H9 (cell line): ENCODE measurements at regions not wholly inside any gene's neighbourhood (a gene's known extent, or its start where the extent isn't known, plus 50 kb on each side); places are given as distances from the start of the nearest gene placed in this dataset.

Experiments used
- DNase-seq: peaks from one replicate; pipeline ENCODE4 v3.0.0-alpha.2; 2017
- H2AFZ ChIP-seq: one replicate; pipeline ENCODE4 v1.6.1; 2013; ENCODE audit warnings: mild to moderate bottlenecking, low read length, control low read depth, moderate library complexity
- H2AK5ac ChIP-seq: 2 replicates; pipeline ENCODE4 v1.6.1; 2013; ENCODE audit warnings: low read length, control low read depth, mixed read lengths; ENCODE audit not compliant: insufficient read length
- H2BK120ac ChIP-seq: one replicate; pipeline ENCODE4 v1.6.1; 2013; ENCODE audit warnings: low read depth, mild to moderate bottlenecking, low read length, control low read depth, inconsistent platforms; ENCODE audit not compliant: poor library complexity, severe bottlenecking
- H2BK12ac ChIP-seq: 2 replicates; pipeline ENCODE4 v1.6.1; 2013; ENCODE audit warnings: low read length, control low read depth, mixed read lengths, low read depth; ENCODE audit not compliant: insufficient read length
- H2BK15ac ChIP-seq: 2 replicates; pipeline ENCODE4 v1.6.1; 2013; ENCODE audit warnings: low read depth, low read length, control low read depth
- H2BK20ac ChIP-seq: one replicate; pipeline ENCODE4 v1.6.1; 2013; ENCODE audit warnings: low read depth, mild to moderate bottlenecking, low read length, control low read depth, inconsistent platforms; ENCODE audit not compliant: poor library complexity, severe bottlenecking
- H2BK5ac ChIP-seq: 2 replicates; pipeline ENCODE4 v1.6.1; 2013; ENCODE audit warnings: low read length, control low read depth, mixed read lengths; ENCODE audit not compliant: insufficient read length
- H3K14ac ChIP-seq: 2 replicates; pipeline ENCODE4 v1.6.1; 2013; ENCODE audit warnings: low read length, control low read depth; ENCODE audit not compliant: insufficient read depth
- H3K18ac ChIP-seq: 2 replicates; pipeline ENCODE4 v1.6.1; 2013; ENCODE audit warnings: low read depth, mild to moderate bottlenecking, mixed read lengths, low read length, control low read depth; ENCODE audit not compliant: insufficient read length
- H3K23ac ChIP-seq: 2 replicates; pipeline ENCODE4 v1.6.1; 2013; ENCODE audit warnings: low read length, control low read depth, mixed read lengths, low read depth; ENCODE audit not compliant: insufficient read length
- H3K23me2 ChIP-seq: 2 replicates; pipeline ENCODE4 v1.6.1; 2013; ENCODE audit warnings: low read depth, mild to moderate bottlenecking, mixed read lengths, low read length, control low read depth; ENCODE audit not compliant: insufficient read length, poor library complexity, severe bottlenecking
- H3K27ac ChIP-seq: 2 replicates; pipeline ENCODE4 v1.5.1; 2013; ENCODE audit warnings: low read length, control low read depth, mixed read lengths, low read depth; ENCODE audit not compliant: insufficient read length
- H3K27me3 ChIP-seq: 2 replicates; pipeline ENCODE4 v1.6.1; 2013; ENCODE audit warnings: low read length, control low read depth, inconsistent platforms; ENCODE audit not compliant: insufficient read depth
- H3K4ac ChIP-seq: 2 replicates; pipeline ENCODE4 v1.6.1; 2013; ENCODE audit warnings: low read depth, mild to moderate bottlenecking, control low read depth, inconsistent platforms, low read length, moderate library complexity
- H3K4me1 ChIP-seq: 2 replicates; pipeline ENCODE4 v1.6.1; 2013; ENCODE audit warnings: low read length, control low read depth, inconsistent platforms; ENCODE audit not compliant: insufficient read depth
- H3K4me2 ChIP-seq: 2 replicates; pipeline ENCODE4 v1.6.1; 2013; ENCODE audit warnings: low read length, control low read depth, mixed read lengths; ENCODE audit not compliant: insufficient read length, insufficient read depth
- H3K56ac ChIP-seq: 2 replicates; pipeline ENCODE4 v1.6.1; 2013; ENCODE audit warnings: low read depth, mild to moderate bottlenecking, mixed read lengths, low read length, control low read depth; ENCODE audit not compliant: insufficient read length
- H3K79me1 ChIP-seq: 2 replicates; pipeline ENCODE4 v1.6.1; 2013; ENCODE audit warnings: low read depth, mild to moderate bottlenecking, moderate library complexity, low read length, control low read depth, inconsistent platforms; ENCODE audit not compliant: insufficient read depth, poor library complexity, severe bottlenecking
- H3K79me2 ChIP-seq: 2 replicates; pipeline ENCODE4 v1.6.1; 2013; ENCODE audit warnings: low read length, control low read depth, inconsistent platforms; ENCODE audit not compliant: insufficient read depth
- H3K9ac ChIP-seq: 2 replicates; pipeline ENCODE4 v1.6.1; 2013; ENCODE audit warnings: low read length, control low read depth, mixed read lengths; ENCODE audit not compliant: insufficient read length; ENCODE audit errors: extremely low read depth
- H3K9me3 ChIP-seq: one replicate; pipeline ENCODE4 v1.6.1; 2013; ENCODE audit warnings: low read depth, low read length, inconsistent platforms; ENCODE audit not compliant: control insufficient read depth
- H3T11ph ChIP-seq: one replicate; pipeline ENCODE4 v1.6.1; 2013; ENCODE audit warnings: mild to moderate bottlenecking, low read length, control low read depth, inconsistent platforms
- H4K20me1 ChIP-seq: one replicate; pipeline ENCODE4 v1.6.1; 2013; ENCODE audit not compliant: control insufficient read depth, insufficient read length, insufficient read depth
- H4K5ac ChIP-seq: 2 replicates; pipeline ENCODE4 v1.6.1; 2013; ENCODE audit warnings: low read depth, mild to moderate bottlenecking, mixed read lengths, low read length, control low read depth; ENCODE audit not compliant: insufficient read length
- H4K8ac ChIP-seq: replicated peaks from 2 replicates; pipeline ENCODE4 v1.6.1; 2013; ENCODE audit warnings: low read length, control low read depth, mixed read lengths, low read depth; ENCODE audit not compliant: insufficient read length
- H4K91ac ChIP-seq: 2 replicates; pipeline ENCODE4 v1.6.1; 2013; ENCODE audit warnings: low read depth, mild to moderate bottlenecking, moderate library complexity, mixed read lengths, low read length, control low read depth; ENCODE audit not compliant: insufficient read length
- H3K27ac Mint-ChIP-seq, 3 experiments: 2 replicates in 2 of 3; 3 replicates in 1 of 3; pipeline ENCODE4 v1.8.0; 2020 to 2021; ENCODE audit warnings: mixed read lengths in 3 of 3, mild to moderate bottlenecking in 1 of 3, moderate library complexity in 1 of 3
- H3K27me3 Mint-ChIP-seq: 2 replicates; pipeline ENCODE4 v1.8.0; 2021; ENCODE audit warnings: low read depth, mild to moderate bottlenecking, moderate library complexity, mixed read lengths
- H3K36me3 Mint-ChIP-seq, 3 experiments: 2 replicates in 2 of 3; 3 replicates in 1 of 3; pipeline ENCODE4 v1.8.0; 2020 to 2021; ENCODE audit warnings: low read depth in 3 of 3, mixed read lengths in 3 of 3; ENCODE audit not compliant: insufficient read depth in 1 of 3
- H3K4me1 Mint-ChIP-seq, 2 experiments: 2 replicates each; pipeline ENCODE4 v1.8.0; 2020; ENCODE audit warnings: mixed read lengths in 2 of 2
- H3K4me3 Mint-ChIP-seq, 2 experiments: 2 replicates in 1 of 2; 3 replicates in 1 of 2; pipeline ENCODE4 v1.8.0; 2020 to 2021; ENCODE audit warnings: mild to moderate bottlenecking in 2 of 2, mixed read lengths in 2 of 2, moderate library complexity in 1 of 2
- H3K9me3 Mint-ChIP-seq, 2 experiments: 2 replicates in 1 of 2; 3 replicates in 1 of 2; pipeline ENCODE4 v1.8.0; 2020; ENCODE audit warnings: mild to moderate bottlenecking in 2 of 2, mixed read lengths in 2 of 2, moderate library complexity in 1 of 2
- CTCF ChIP-seq: fragments of 200-600 bp; sonication (generic); conservative IDR thresholded peaks from 3 replicates; pipeline ENCODE4 v1.8.0; 2021; ENCODE audit warnings: antibody characterized with exemption, mild to moderate bottlenecking
- WGBS: extraction: QIAGEN DNeasy Blood & Tissue Kit; methylation state at CpG from one replicate; pipeline ENCODE4 v1.1.7; 2013; ENCODE audit warnings: missing lambda C conversion rate, low lambda C conversion rate, mixed read lengths; ENCODE audit not compliant: insufficient read length; ENCODE audit errors: extremely low coverage; 5-methylcytosine and 5-hydroxymethylcytosine counted together

GRCh38 chr1:57605933-57606332 lies 182.1 kb upstream of the DAB1 start:
- peaks cover 9% of the 10 kb centered on the region; the same call in 1 of the 2 replicates for H3K4me1 ChIP-seq
- no CpG with 5 or more reads among the region's 8 CpGs for WGBS

More at GRCh38 chr1:57605933-57606332, 182.1 kb upstream of the DAB1 start:
- no peak overlapping the region for H3K18ac ChIP-seq
- Mint-ChIP-seq H3K9me3 (no peaks in the 10 kb centered on the region), H3K4me1 (peaks cover 37% of the 10 kb centered on the region in 2 experiments), H3K4me3 (peak overlapping the region in 1 of 2 experiments; percentile 33; a peak in 1 of 5 replicates), H3K36me3 (no peaks in the 10 kb centered on the region), H3K27me3 (no peaks in the 10 kb centered on the region), H3K27ac (0 out of 7 replicates have a peak overlapping the region, but pooled peaks of 1 of the 3 experiments have one; percentile 41)
- no peak overlapping the region for H3K4me2 ChIP-seq
- H4K5ac ChIP-seq, result no peak overlapping the region
- no peak for TF ChIP-seq CTCF
- no peaks in the 10 kb centered on the region for H3K79me2 ChIP-seq
- no peak overlapping the region for H3T11ph ChIP-seq
- no peak overlapping the region for H2BK15ac ChIP-seq
- no peaks in the 10 kb centered on the region for H3K27me3 ChIP-seq
- H2BK20ac ChIP-seq, result no peak overlapping the region
- H2AK5ac ChIP-seq, result no peak overlapping the region
- H3K56ac ChIP-seq, result no peak overlapping the region
- DNase-seq, result peak; percentile 45
- H2BK5ac ChIP-seq, result no peak overlapping the region
- no peak overlapping the region for H3K14ac ChIP-seq
- no peak overlapping the region for H3K27ac ChIP-seq
- H2AFZ ChIP-seq, result no peak overlapping the region
- H2BK12ac ChIP-seq, result no peak overlapping the region
- H3K4ac ChIP-seq, result no peak overlapping the region
- no peaks in the 10 kb centered on the region for H4K20me1 ChIP-seq
- H3K79me1 ChIP-seq, result no peaks in the 10 kb centered on the region
- H3K9me3 ChIP-seq, result no peaks in the 10 kb centered on the region
- H4K91ac ChIP-seq, result no peak overlapping the region
- no peak overlapping the region for H3K23ac ChIP-seq
- no peak overlapping the region for H2BK120ac ChIP-seq
- H3K9ac ChIP-seq, result no peak overlapping the region
- no peak overlapping the region for H4K8ac ChIP-seq
- H3K23me2 ChIP-seq, result no peaks in the 10 kb centered on the region
